ENCODE measurements at regions not wholly inside any gene's neighbourhood (a gene's known extent, or its start where the extent isn't known, plus 50 kb on each side); places are given as distances from the start of the nearest gene placed in this dataset.

GRCh38 chr2:128750328-128751165 is 431.9 kb upstream of the HS6ST1 start:
- no peak for DNase-seq (ENCODE audit: low read depth)
- no peak overlapping the region for H3K4me3 ChIP-seq (ENCODE audit: low read depth, low read length)
- no peak for TF ChIP-seq CTCF (conservative IDR thresholded peaks at IDR 0.05; ENCODE audit: low read depth, low read length)

- H3K4me3 ChIP-seq (ENCODE audit: low read depth, low read length), result no peak overlapping the region
- TF ChIP-seq CTCF (conservative IDR thresholded peaks at IDR 0.05; ENCODE audit: low read depth, low read length), result no peak
- DNase-seq (ENCODE audit: low read depth), result no peak
Observed at GRCh38 chr2:128751746-128752145, 433.1 kb upstream of the HS6ST1 start.

DNA sequence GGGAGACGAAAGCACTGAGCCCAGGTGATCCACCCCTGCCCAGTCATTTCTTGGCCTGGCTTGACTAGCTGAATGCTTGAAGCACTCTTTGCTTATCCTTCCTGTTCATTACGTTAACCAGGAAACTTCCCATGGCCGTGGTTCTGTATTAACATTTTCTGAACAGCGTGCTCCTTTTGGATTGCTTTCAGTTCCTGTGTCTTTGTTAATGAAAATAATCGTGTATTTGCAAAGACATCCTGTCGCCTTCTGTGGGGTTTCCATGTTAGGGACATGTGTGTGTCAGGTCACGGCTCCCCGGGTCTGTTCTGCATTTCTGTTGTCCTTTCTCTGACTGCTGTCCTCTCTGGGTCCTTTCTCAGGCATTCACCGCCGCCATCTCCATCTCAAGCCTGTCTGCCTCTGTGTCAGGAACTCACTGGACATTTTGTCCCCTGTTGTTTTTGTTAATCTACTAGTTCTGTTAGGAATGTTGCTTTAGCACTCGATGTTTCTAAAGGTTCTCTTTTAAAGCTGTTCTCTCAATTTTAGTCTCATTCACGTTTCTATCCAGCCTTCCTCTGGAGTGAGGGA is 434.1 kb upstream of the HS6ST1 start:
- no peak for DNase-seq (ENCODE audit: low read depth)
- no peak for TF ChIP-seq CTCF (conservative IDR thresholded peaks at IDR 0.05; ENCODE audit: low read depth, low read length)
- H3K4me3 ChIP-seq (ENCODE audit: low read depth, low read length), result no peak overlapping the region

GRCh38 chr2:128753321-128753720 is 434.7 kb upstream of the HS6ST1 start:
- no peak overlapping the region for H3K4me3 ChIP-seq (ENCODE audit: low read depth, low read length)
- DNase-seq (ENCODE audit: low read depth), result no peak
- TF ChIP-seq CTCF (conservative IDR thresholded peaks at IDR 0.05; ENCODE audit: low read depth, low read length), result no peak

- no peak for TF ChIP-seq CTCF (conservative IDR thresholded peaks at IDR 0.05; ENCODE audit: low read depth, low read length)
- DNase-seq (ENCODE audit: low read depth), result no peak
- H3K4me3 ChIP-seq (ENCODE audit: low read depth, low read length), result no peak overlapping the region
Observed at GRCh38 chr2:128753800-128754199, 435.1 kb upstream of the HS6ST1 start.

DNA sequence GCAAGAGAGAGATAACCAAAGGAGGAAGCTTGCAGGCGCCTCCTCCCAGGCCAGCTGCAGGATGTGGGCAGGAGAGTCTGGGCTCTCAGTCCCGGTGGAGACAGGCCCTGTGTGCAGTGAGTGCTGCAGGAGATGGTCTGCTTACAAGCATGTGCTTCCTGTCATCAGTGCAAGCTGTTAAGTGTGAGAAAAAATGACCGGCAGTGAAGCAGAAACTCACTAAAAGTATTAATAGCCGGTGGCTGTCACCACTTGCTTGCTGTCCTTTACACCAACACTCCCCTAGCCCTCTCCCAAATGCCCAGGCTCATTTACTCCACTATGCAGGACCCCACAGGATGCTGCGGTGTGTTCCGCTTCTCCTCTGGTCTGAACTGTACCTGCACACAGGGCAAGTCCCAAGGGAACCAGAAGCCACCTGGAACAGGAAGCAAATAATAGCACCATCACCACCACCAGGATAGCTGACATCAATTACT is 435.6 kb upstream of the HS6ST1 start:
- H3K4me3 ChIP-seq (ENCODE audit: low read depth, low read length), result no peak overlapping the region
- peak; percentile 87 for DNase-seq (ENCODE audit: low read depth)
- no peak for TF ChIP-seq CTCF (conservative IDR thresholded peaks at IDR 0.05; ENCODE audit: low read depth, low read length)

Measured in choroid plexus epithelial cell (primary cell).